Neuronal stem cell (in vitro differentiated cells): ENCODE measurements at regions not wholly inside any gene's neighbourhood (a gene's known extent, or its start where the extent isn't known, plus 50 kb on each side); places are given as distances from the start of the nearest gene placed in this dataset.

Experiments
- DNase-seq: peaks from one replicate; pipeline ENCODE4 v3.0.0-alpha.2; 2013; ENCODE audit warnings: low spot score
- H2AFZ ChIP-seq: one replicate; pipeline ENCODE4 v1.6.1; 2013; ENCODE audit warnings: mild to moderate bottlenecking, low read length, inconsistent platforms
- H2AK5ac ChIP-seq: 2 replicates; pipeline ENCODE4 v1.6.1; 2013; ENCODE audit warnings: low read depth, mild to moderate bottlenecking, inconsistent platforms, low read length, moderate library complexity, mixed read lengths
- H2BK120ac ChIP-seq: 2 replicates; pipeline ENCODE4 v1.6.1; 2013; ENCODE audit warnings: low read depth, mild to moderate bottlenecking, inconsistent platforms, low read length, moderate library complexity, mixed read lengths
- H2BK12ac ChIP-seq: one replicate; pipeline ENCODE4 v1.6.1; 2013; ENCODE audit warnings: low read length, inconsistent platforms
- H2BK15ac ChIP-seq: 2 replicates; pipeline ENCODE4 v1.6.1; 2013; ENCODE audit warnings: mild to moderate bottlenecking, low read length, inconsistent platforms, mixed read lengths
- H2BK5ac ChIP-seq: one replicate; pipeline ENCODE4 v1.6.1; 2013; ENCODE audit warnings: inconsistent platforms, mild to moderate bottlenecking, low read length, moderate library complexity
- H3K14ac ChIP-seq: one replicate; pipeline ENCODE4 v1.6.1; 2013; ENCODE audit warnings: low read length, inconsistent platforms
- H3K18ac ChIP-seq: 2 replicates; pipeline ENCODE4 v1.6.1; 2013; ENCODE audit warnings: low read length, inconsistent platforms
- H3K23ac ChIP-seq: 2 replicates; pipeline ENCODE4 v1.6.1; 2013; ENCODE audit warnings: low read depth, mild to moderate bottlenecking, mixed read lengths, low read length, inconsistent platforms; ENCODE audit not compliant: poor library complexity
- H3K27ac ChIP-seq: replicated peaks from 3 replicates; pipeline ENCODE4 v1.5.1; 2013; ENCODE audit warnings: low read length, inconsistent platforms
- H3K27me3 ChIP-seq, 3 experiments: 2 replicates each; pipeline ENCODE4 v1.6.1; 2013; ENCODE audit warnings: low read length in 3 of 3, mild to moderate bottlenecking in 2 of 3, inconsistent platforms in 1 of 3, low read depth in 1 of 3, mixed read lengths in 1 of 3, moderate library complexity in 1 of 3; ENCODE audit not compliant: control insufficient read depth in 3 of 3, insufficient read depth in 3 of 3
- H3K36me3 ChIP-seq, 2 donors: replicated peaks in 1 of 2; 2 replicates each; pipeline ENCODE4 v1.6.1; 2013; ENCODE audit warnings: low read length in 2 of 2; ENCODE audit not compliant: control insufficient read depth in 2 of 2, insufficient read depth in 2 of 2
- H3K4ac ChIP-seq: 2 replicates; pipeline ENCODE4 v1.6.1; 2013; ENCODE audit warnings: inconsistent platforms, mild to moderate bottlenecking, low read length, moderate library complexity
- H3K4me1 ChIP-seq, 2 donors: 1 replicate in 1 of 2; 2 replicates in 1 of 2; pipeline ENCODE4 v1.6.1; 2013; ENCODE audit warnings: low read length in 2 of 2, low read depth in 1 of 2; ENCODE audit not compliant: control insufficient read depth in 2 of 2, insufficient read depth in 1 of 2
- H3K4me2 ChIP-seq: one replicate; pipeline ENCODE4 v1.6.1; 2013; ENCODE audit warnings: mild to moderate bottlenecking, low read length, inconsistent platforms; ENCODE audit not compliant: insufficient read depth, poor library complexity, severe bottlenecking
- H3K4me3 ChIP-seq, 2 donors: 2 replicates each; pipeline ENCODE4 v1.5.1; 2013; ENCODE audit warnings: low read length in 2 of 2, mild to moderate bottlenecking in 2 of 2, inconsistent platforms in 1 of 2, moderate library complexity in 1 of 2
- H3K79me1 ChIP-seq: one replicate; pipeline ENCODE4 v1.6.1; 2013; ENCODE audit warnings: low read depth, mild to moderate bottlenecking, inconsistent platforms, low read length, moderate library complexity
- H3K9ac ChIP-seq: one replicate; pipeline ENCODE4 v1.6.1; 2013; ENCODE audit warnings: mild to moderate bottlenecking, low read depth, low read length, inconsistent platforms; ENCODE audit not compliant: poor library complexity
- H3K9me3 ChIP-seq, 2 donors: replicated peaks in 1 of 2; 2 replicates each; pipeline versions ENCODE3 to v1.6.1; 2013; ENCODE audit warnings: low read length in 2 of 2, mild to moderate bottlenecking in 2 of 2, inconsistent platforms in 1 of 2, low read depth in 1 of 2, mixed read lengths in 1 of 2, moderate library complexity in 1 of 2; ENCODE audit not compliant: control insufficient read depth in 2 of 2, insufficient read depth in 1 of 2
- H4K8ac ChIP-seq: one replicate; pipeline ENCODE4 v1.6.1; 2013; ENCODE audit warnings: low read depth, mild to moderate bottlenecking, inconsistent platforms, low read length, moderate library complexity
- H4K91ac ChIP-seq: one replicate; pipeline ENCODE4 v1.6.1; 2013; ENCODE audit warnings: low read length, low read depth, mild to moderate bottlenecking, inconsistent platforms; ENCODE audit not compliant: poor library complexity
- WGBS, 2 donors: extraction: QIAGEN DNeasy Blood & Tissue Kit; methylation state at CpG; one replicate each; pipeline ENCODE4 v1.1.7; 2013; ENCODE audit warnings: missing lambda C conversion rate in 2 of 2, mixed read lengths in 1 of 2; ENCODE audit not compliant: insufficient read length in 2 of 2, insufficient replicate concordance in 1 of 2; ENCODE audit errors: extremely low coverage in 2 of 2; 5-methylcytosine and 5-hydroxymethylcytosine counted together

- Histone ChIP-seq H3K9me3 (no peaks in the 10 kb centered on the region), H3K27ac (no peak overlapping the region), H3K79me1 (no peaks in the 10 kb centered on the region), H3K9ac (no peak overlapping the region), H3K18ac (no peak overlapping the region), H3K27me3 (no peaks in the 10 kb centered on the region), H3K4me1 (peaks cover 0 to 11% of the 10 kb centered on the region in 2 donors), H3K4me3 (no peak overlapping the region), H3K4me2 (no peak overlapping the region), H3K36me3 (no peaks in the 10 kb centered on the region), H4K91ac (no peak overlapping the region), H3K4ac (no peak overlapping the region), H2BK15ac (no peak overlapping the region), H4K8ac (no peak overlapping the region), H2AK5ac (no peak overlapping the region), H2BK5ac (no peak overlapping the region), H2BK120ac (no peak overlapping the region), H3K23ac (no peak overlapping the region), H3K14ac (no peak overlapping the region), H2BK12ac (no peak overlapping the region), H2AFZ (peak overlapping the region; percentile 51)
- no CpG with 5 or more reads among the region's 1 CpG for WGBS, 2 donors
- no peak for DNase-seq
These were observed 571.0 kb downstream of the RNF144B start for GRCh38 chr6:18958146-18958545.

- H3K27me3 ChIP-seq = no peaks in the 10 kb centered on the region
- H2BK15ac ChIP-seq = no peak overlapping the region
- no peak overlapping the region for H3K23ac ChIP-seq
- H3K9me3 ChIP-seq = no peaks in the 10 kb centered on the region
- no peak overlapping the region for H2BK120ac ChIP-seq
- H3K14ac ChIP-seq = no peak overlapping the region
- no peaks in the 10 kb centered on the region for H3K79me1 ChIP-seq
- no peak overlapping the region for H3K4ac ChIP-seq
- H3K9ac ChIP-seq = no peak overlapping the region
- H2BK12ac ChIP-seq = no peak overlapping the region
- H3K4me1 ChIP-seq = peaks cover 0 to 11% of the 10 kb centered on the region in 2 donors
- no CpG with 5 or more reads among the region's 2 CpGs for WGBS, 2 donors
- H3K27ac ChIP-seq = no peak overlapping the region
- no peak for DNase-seq
- H3K4me3 ChIP-seq = no peak overlapping the region
- H4K8ac ChIP-seq = no peak overlapping the region
- H4K91ac ChIP-seq = no peak overlapping the region
- H2BK5ac ChIP-seq = no peak overlapping the region
- no peak overlapping the region for H3K18ac ChIP-seq
- H3K36me3 ChIP-seq = no peaks in the 10 kb centered on the region
- no peak overlapping the region for H2AFZ ChIP-seq
- H2AK5ac ChIP-seq = no peak overlapping the region
- no peak overlapping the region for H3K4me2 ChIP-seq
These were observed 574.4 kb downstream of the RNF144B start for GRCh38 chr6:18961566-18961965.

DNA sequence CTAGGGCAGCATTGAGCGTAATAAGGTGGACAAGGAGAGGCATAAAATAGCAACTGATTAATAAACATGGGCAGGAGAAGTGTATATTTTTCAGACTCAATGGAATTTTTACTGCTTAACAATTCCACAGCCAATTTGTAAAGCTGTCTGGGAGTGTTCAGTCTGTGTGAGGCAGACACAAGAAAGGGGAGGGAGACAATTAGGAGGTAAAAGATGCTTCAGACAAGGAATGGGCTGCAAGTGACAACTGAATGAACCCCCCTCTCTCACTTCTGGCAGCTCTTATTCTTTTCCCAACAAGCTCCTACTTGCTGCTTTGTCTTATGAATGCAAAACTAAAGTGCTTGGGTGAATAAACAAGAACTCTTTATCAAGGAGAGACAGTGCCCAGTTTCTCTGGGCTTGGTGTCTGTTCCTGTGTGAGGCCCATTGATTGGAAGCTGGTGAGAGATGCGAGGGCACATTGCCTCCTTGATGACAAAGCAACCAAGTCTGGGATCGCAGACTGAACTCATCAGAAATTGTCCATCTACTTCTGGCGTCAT, 575.3 kb downstream of the RNF144B start:
- Histone ChIP-seq H3K14ac (no peak overlapping the region), H4K91ac (no peak overlapping the region), H3K27me3 (no peaks in the 10 kb centered on the region), H3K23ac (no peak overlapping the region), H3K27ac (no peak overlapping the region), H3K4me1 (peaks cover 0 to 11% of the 10 kb centered on the region in 2 donors), H2BK120ac (no peak overlapping the region), H3K79me1 (no peaks in the 10 kb centered on the region), H3K36me3 (no peaks in the 10 kb centered on the region), H3K4me2 (no peak overlapping the region), H2BK12ac (no peak overlapping the region), H2BK5ac (no peak overlapping the region), H3K4ac (no peak overlapping the region), H3K18ac (no peak overlapping the region), H4K8ac (no peak overlapping the region), H3K4me3 (no peak overlapping the region), H2BK15ac (no peak overlapping the region), H3K9ac (no peak overlapping the region), H2AFZ (no peak overlapping the region), H2AK5ac (no peak overlapping the region), H3K9me3 (no peaks in the 10 kb centered on the region)
- no CpG with 5 or more reads among the region's 4 CpGs for WGBS, 2 donors
- DNase-seq = no peak

DNA sequence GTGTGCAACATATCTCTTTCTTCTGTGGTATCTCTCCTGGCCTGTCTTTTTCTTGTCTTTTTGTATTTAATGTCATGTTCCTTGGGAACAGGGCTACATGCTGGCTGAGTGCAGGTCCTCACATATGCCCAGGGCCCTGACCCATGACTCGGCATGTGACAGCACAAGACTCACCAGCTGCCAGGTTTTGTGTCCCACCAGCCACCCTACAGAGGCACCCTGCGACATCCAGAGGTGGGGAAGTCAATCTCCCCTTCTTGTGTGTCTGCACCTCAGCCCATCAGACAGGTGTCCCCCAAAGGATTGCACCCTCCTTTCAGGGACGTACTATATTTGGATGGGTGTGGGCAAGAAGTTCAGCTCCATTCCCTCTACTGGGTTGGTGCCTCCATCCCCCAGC, 576.3 kb downstream of the RNF144B start:
- H2BK12ac ChIP-seq = no peak overlapping the region
- H3K4me3 ChIP-seq = no peak overlapping the region
- H3K9ac ChIP-seq = no peak overlapping the region
- no peak overlapping the region for H3K14ac ChIP-seq
- no peak overlapping the region for H2BK15ac ChIP-seq
- no peak overlapping the region for H3K4ac ChIP-seq
- no peak overlapping the region for H3K18ac ChIP-seq
- no peaks in the 10 kb centered on the region for H3K79me1 ChIP-seq
- H3K27ac ChIP-seq = no peak overlapping the region
- H3K4me2 ChIP-seq = no peak overlapping the region
- no peak overlapping the region for H2BK120ac ChIP-seq
- H4K8ac ChIP-seq = no peak overlapping the region
- no peak for DNase-seq
- H3K23ac ChIP-seq = no peak overlapping the region
- no peaks in the 10 kb centered on the region for H3K9me3 ChIP-seq
- H2BK5ac ChIP-seq = no peak overlapping the region
- no CpG with 5 or more reads among the region's 3 CpGs for WGBS, 2 donors
- peaks cover 0 to 11% of the 10 kb centered on the region in 2 donors for H3K4me1 ChIP-seq
- H2AK5ac ChIP-seq = no peak overlapping the region
- H3K36me3 ChIP-seq = no peaks in the 10 kb centered on the region
- H4K91ac ChIP-seq = no peak overlapping the region
- no peak overlapping the region for H2AFZ ChIP-seq
- no peaks in the 10 kb centered on the region for H3K27me3 ChIP-seq
